Iris pigment epithelial cell (primary cell): ENCODE measurements at regions not wholly inside any gene's neighbourhood (a gene's known extent, or its start where the extent isn't known, plus 50 kb on each side); places are given as distances from the start of the nearest gene placed in this dataset.

Experiments used
- DNase-seq: peaks from one replicate; pipeline ENCODE4 v3.0.0-alpha.2; 2011; ENCODE audit warnings: low read depth

GRCh38 chr5:39475159-39475571 is 50.4 kb upstream of the DAB2 start:
- DNase-seq = peak; percentile 32
